Liver (tissue), 8 donors: ENCODE measurements at regions not wholly inside any gene's neighbourhood (a gene's known extent, or its start where the extent isn't known, plus 50 kb on each side); places are given as distances from the start of the nearest gene placed in this dataset.

ENCODE experiments used
- DNase-seq: peaks from one replicate; pipeline ENCODE4 v3.0.0-alpha.2; 2017; ENCODE audit warnings: low spot score
- H3K27ac ChIP-seq, 2 donors: one replicate each; pipeline ENCODE4 v1.7.0; 2013; ENCODE audit warnings: inconsistent platforms in 2 of 2, low read length in 2 of 2, control low read depth in 1 of 2, low read depth in 1 of 2, mild to moderate bottlenecking in 1 of 2
- H3K27me3 ChIP-seq, 4 donors: one replicate each; pipeline versions ENCODE4 v1.6.1 to v1.7.0; 2013; ENCODE audit warnings: low read length in 3 of 4, inconsistent platforms in 1 of 4, mild to moderate bottlenecking in 1 of 4, moderate library complexity in 1 of 4; ENCODE audit not compliant: control insufficient read depth in 4 of 4, insufficient read depth in 4 of 4
- H3K36me3 ChIP-seq, 4 donors: one replicate each; pipeline versions ENCODE4 v1.6.1 to v1.7.0; 2013; ENCODE audit warnings: low read length in 3 of 4, mild to moderate bottlenecking in 3 of 4, low read depth in 1 of 4, moderate library complexity in 1 of 4; ENCODE audit not compliant: control insufficient read depth in 4 of 4, insufficient read depth in 3 of 4
- H3K4me1 ChIP-seq, 4 donors: one replicate each; pipeline versions ENCODE4 v1.6.1 to v1.7.0; 2013; ENCODE audit warnings: low read length in 3 of 4, mild to moderate bottlenecking in 3 of 4, moderate library complexity in 1 of 4; ENCODE audit not compliant: control insufficient read depth in 4 of 4, insufficient read depth in 4 of 4
- H3K4me3 ChIP-seq, 3 donors: one replicate each; pipeline versions ENCODE4 v1.6.1 to v1.7.0; 2013; ENCODE audit warnings: low read length in 3 of 3, control low read depth in 1 of 3, low read depth in 1 of 3, mild to moderate bottlenecking in 1 of 3
- H3K9ac ChIP-seq, 2 donors: one replicate each; pipeline ENCODE4 v1.7.0; 2013; ENCODE audit warnings: low read length in 2 of 2, mild to moderate bottlenecking in 2 of 2, moderate library complexity in 2 of 2, control low read depth in 1 of 2, low read depth in 1 of 2
- H3K9me3 ChIP-seq, 4 donors: one replicate each; pipeline versions ENCODE4 v1.6.1 to v1.7.0; 2013; ENCODE audit warnings: low read length in 3 of 4; ENCODE audit not compliant: control insufficient read depth in 4 of 4
- ATF3 ChIP-seq: IDR thresholded peaks from 2 replicates; pipeline ENCODE4 v1.6.1; 2016; ENCODE audit warnings: antibody characterized with exemption
- EGR1 ChIP-seq, 2 donors: IDR thresholded peaks; 2 replicates each; pipeline ENCODE4 v1.6.1; 2016 to 2018; ENCODE audit warnings: antibody characterized with exemption in 2 of 2, low read depth in 2 of 2
- FOXA1 ChIP-seq: IDR thresholded peaks from 2 replicates; pipeline ENCODE4 v1.6.1; 2016; ENCODE audit warnings: antibody characterized with exemption
- FOXA2 ChIP-seq: IDR thresholded peaks from 2 replicates; pipeline ENCODE4 v1.6.1; 2016; ENCODE audit warnings: antibody characterized with exemption
- GABPA ChIP-seq, 2 donors: IDR thresholded peaks in 1 of 2; conservative IDR thresholded peaks in 1 of 2; 2 replicates each; pipeline ENCODE4 v1.6.1; 2016; ENCODE audit warnings: antibody characterized with exemption in 2 of 2, mild to moderate bottlenecking in 1 of 2, moderate library complexity in 1 of 2
- HNF4G ChIP-seq: IDR thresholded peaks from 2 replicates; pipeline ENCODE4 v1.6.1; 2016; ENCODE audit warnings: antibody characterized with exemption
- JUND ChIP-seq, 2 donors: IDR thresholded peaks; 2 replicates each; pipeline ENCODE4 v1.6.1; 2016; ENCODE audit warnings: antibody characterized with exemption in 2 of 2
- NR2F2 ChIP-seq: IDR thresholded peaks from 2 replicates; pipeline ENCODE4 v1.6.1; 2016; ENCODE audit warnings: antibody characterized with exemption
- RAD21 ChIP-seq, 2 donors: IDR thresholded peaks; 2 replicates each; pipeline ENCODE4 v1.6.1; 2016; ENCODE audit warnings: antibody characterized with exemption in 2 of 2, mild to moderate bottlenecking in 2 of 2
- REST ChIP-seq: IDR thresholded peaks from 2 replicates; pipeline ENCODE4 v1.6.1; 2016; ENCODE audit warnings: antibody characterized with exemption, mild to moderate bottlenecking
- RXRA ChIP-seq, 2 donors: IDR thresholded peaks; 2 replicates each; pipeline ENCODE4 v1.6.1; 2017 to 2018; ENCODE audit warnings: antibody characterized with exemption in 2 of 2, mild to moderate bottlenecking in 1 of 2
- SP1 ChIP-seq: IDR thresholded peaks from 2 replicates; pipeline ENCODE4 v1.6.1; 2018; ENCODE audit warnings: antibody characterized with exemption, mild to moderate bottlenecking
- TAF1 ChIP-seq: conservative IDR thresholded peaks from 2 replicates; pipeline ENCODE4 v1.6.1; 2016; ENCODE audit warnings: antibody characterized with exemption, mild to moderate bottlenecking
- YY1 ChIP-seq: IDR thresholded peaks from 2 replicates; pipeline ENCODE4 v1.6.1; 2016; ENCODE audit warnings: antibody characterized with exemption, mild to moderate bottlenecking
- WGBS: extraction: QIAGEN DNeasy Blood & Tissue Kit; methylation state at CpG from one replicate; pipeline ENCODE4 v1.1.7; 2013; 5-methylcytosine and 5-hydroxymethylcytosine counted together
- TF ChIP-seq, protein P1 (sequence below): fragments of 150-350 bp; IDR thresholded peaks from 2 replicates; pipeline ENCODE4 v1.5.1; 2017; ENCODE audit warnings: improper control_type of control experiment, low read depth, low read length; ENCODE audit not compliant: missing input control
- TF ChIP-seq, protein P2 (sequence below): IDR thresholded peaks from 2 replicates; pipeline ENCODE4 v1.6.1; 2016; ENCODE audit warnings: antibody characterized with exemption
- TF ChIP-seq, protein P3 (sequence below): IDR thresholded peaks from 2 replicates; pipeline ENCODE4 v1.6.1; 2016; ENCODE audit warnings: antibody characterized with exemption
- donor health status: healthy.
- donor health status: healthy.
- donor health status: healthy.
- donor health status: healthy.
- donor health status: healthy.

GRCh38 chr22:48573766-48574165, 1253.9 kb downstream of the BRD1 start:
- no peak for DNase-seq
- H3K27ac ChIP-seq = no peak overlapping the region
- H3K27me3 ChIP-seq = peaks cover 2 to 9% (median 6%) of the 10 kb centered on the region in 4 donors
- H3K4me3 ChIP-seq = no peak overlapping the region
- no peak overlapping the region for H3K9ac ChIP-seq
- no peaks in the 10 kb centered on the region for H3K36me3 ChIP-seq
- no peak for TF ChIP-seq FOXA2
- TF ChIP-seq, protein P1, sequence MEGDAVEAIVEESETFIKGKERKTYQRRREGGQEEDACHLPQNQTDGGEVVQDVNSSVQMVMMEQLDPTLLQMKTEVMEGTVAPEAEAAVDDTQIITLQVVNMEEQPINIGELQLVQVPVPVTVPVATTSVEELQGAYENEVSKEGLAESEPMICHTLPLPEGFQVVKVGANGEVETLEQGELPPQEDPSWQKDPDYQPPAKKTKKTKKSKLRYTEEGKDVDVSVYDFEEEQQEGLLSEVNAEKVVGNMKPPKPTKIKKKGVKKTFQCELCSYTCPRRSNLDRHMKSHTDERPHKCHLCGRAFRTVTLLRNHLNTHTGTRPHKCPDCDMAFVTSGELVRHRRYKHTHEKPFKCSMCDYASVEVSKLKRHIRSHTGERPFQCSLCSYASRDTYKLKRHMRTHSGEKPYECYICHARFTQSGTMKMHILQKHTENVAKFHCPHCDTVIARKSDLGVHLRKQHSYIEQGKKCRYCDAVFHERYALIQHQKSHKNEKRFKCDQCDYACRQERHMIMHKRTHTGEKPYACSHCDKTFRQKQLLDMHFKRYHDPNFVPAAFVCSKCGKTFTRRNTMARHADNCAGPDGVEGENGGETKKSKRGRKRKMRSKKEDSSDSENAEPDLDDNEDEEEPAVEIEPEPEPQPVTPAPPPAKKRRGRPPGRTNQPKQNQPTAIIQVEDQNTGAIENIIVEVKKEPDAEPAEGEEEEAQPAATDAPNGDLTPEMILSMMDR = no peak
- TF ChIP-seq, protein P2, sequence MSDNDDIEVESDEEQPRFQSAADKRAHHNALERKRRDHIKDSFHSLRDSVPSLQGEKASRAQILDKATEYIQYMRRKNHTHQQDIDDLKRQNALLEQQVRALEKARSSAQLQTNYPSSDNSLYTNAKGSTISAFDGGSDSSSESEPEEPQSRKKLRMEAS = no peak
- TF ChIP-seq YY1 = no peak
- no peak for TF ChIP-seq JUND (IDR thresholded peaks at IDR 0.05)
- TF ChIP-seq, protein P3, sequence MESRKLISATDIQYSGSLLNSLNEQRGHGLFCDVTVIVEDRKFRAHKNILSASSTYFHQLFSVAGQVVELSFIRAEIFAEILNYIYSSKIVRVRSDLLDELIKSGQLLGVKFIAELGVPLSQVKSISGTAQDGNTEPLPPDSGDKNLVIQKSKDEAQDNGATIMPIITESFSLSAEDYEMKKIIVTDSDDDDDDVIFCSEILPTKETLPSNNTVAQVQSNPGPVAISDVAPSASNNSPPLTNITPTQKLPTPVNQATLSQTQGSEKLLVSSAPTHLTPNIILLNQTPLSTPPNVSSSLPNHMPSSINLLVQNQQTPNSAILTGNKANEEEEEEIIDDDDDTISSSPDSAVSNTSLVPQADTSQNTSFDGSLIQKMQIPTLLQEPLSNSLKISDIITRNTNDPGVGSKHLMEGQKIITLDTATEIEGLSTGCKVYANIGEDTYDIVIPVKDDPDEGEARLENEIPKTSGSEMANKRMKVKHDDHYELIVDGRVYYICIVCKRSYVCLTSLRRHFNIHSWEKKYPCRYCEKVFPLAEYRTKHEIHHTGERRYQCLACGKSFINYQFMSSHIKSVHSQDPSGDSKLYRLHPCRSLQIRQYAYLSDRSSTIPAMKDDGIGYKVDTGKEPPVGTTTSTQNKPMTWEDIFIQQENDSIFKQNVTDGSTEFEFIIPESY = no peak
- TF ChIP-seq SP1 = no peak
- TF ChIP-seq ATF3 = no peak
- no peak for TF ChIP-seq NR2F2
- TF ChIP-seq TAF1 = no peak
- no peak for TF ChIP-seq HNF4G
- TF ChIP-seq GABPA (IDR thresholded peaks at IDR 0.05 in 1 of 2, conservative IDR thresholded peaks at IDR 0.05 in 1 of 2) = no peak
- TF ChIP-seq FOXA1 = no peak
- no peak for TF ChIP-seq RAD21 (IDR thresholded peaks at IDR 0.05)
- TF ChIP-seq RXRA (IDR thresholded peaks at IDR 0.05) = no peak
- TF ChIP-seq REST = no peak
- H3K9me3 ChIP-seq = peaks cover 0 to 8% (median 2%) of the 10 kb centered on the region in 4 donors
- peaks cover 0 to 9% (median 2%) of the 10 kb centered on the region in 4 donors for H3K4me1 ChIP-seq
- WGBS = 77% methylated on average over 4 of the region's 4 CpGs

GRCh38 chr22:48572951-48573350, 1254.7 kb downstream of the BRD1 start:
- H3K9me3 ChIP-seq = peaks cover 0 to 8% (median 2%) of the 10 kb centered on the region in 4 donors

More at GRCh38 chr22:48572951-48573350, 1254.7 kb downstream of the BRD1 start:
- TF ChIP-seq JUND (IDR thresholded peaks at IDR 0.05) = no peak
- TF ChIP-seq, protein P3 = no peak
- no peak for TF ChIP-seq RAD21 (IDR thresholded peaks at IDR 0.05)
- TF ChIP-seq YY1 = no peak
- TF ChIP-seq NR2F2 = no peak
- TF ChIP-seq RXRA (IDR thresholded peaks at IDR 0.05) = no peak
- TF ChIP-seq, protein P1 = no peak
- TF ChIP-seq EGR1 (IDR thresholded peaks at IDR 0.05; ENCODE audit: low read depth in 2 of 2) = no peak
- TF ChIP-seq TAF1 = no peak
- no peak for TF ChIP-seq ATF3
- no peak overlapping the region for H3K4me3 ChIP-seq
- no peaks in the 10 kb centered on the region for H3K36me3 ChIP-seq
- H3K9ac ChIP-seq = no peak overlapping the region
- 77% methylated on average over 4 of the region's 4 CpGs for WGBS
- peaks cover 2 to 9% (median 6%) of the 10 kb centered on the region in 4 donors for H3K27me3 ChIP-seq
- DNase-seq = no peak
- no peak overlapping the region for H3K27ac ChIP-seq
- peaks cover 0 to 9% (median 2%) of the 10 kb centered on the region in 4 donors for H3K4me1 ChIP-seq
